ENCODE measurements at regions not wholly inside any gene's neighbourhood (a gene's known extent, or its start where the extent isn't known, plus 50 kb on each side); places are given as distances from the start of the nearest gene placed in this dataset.

DNA sequence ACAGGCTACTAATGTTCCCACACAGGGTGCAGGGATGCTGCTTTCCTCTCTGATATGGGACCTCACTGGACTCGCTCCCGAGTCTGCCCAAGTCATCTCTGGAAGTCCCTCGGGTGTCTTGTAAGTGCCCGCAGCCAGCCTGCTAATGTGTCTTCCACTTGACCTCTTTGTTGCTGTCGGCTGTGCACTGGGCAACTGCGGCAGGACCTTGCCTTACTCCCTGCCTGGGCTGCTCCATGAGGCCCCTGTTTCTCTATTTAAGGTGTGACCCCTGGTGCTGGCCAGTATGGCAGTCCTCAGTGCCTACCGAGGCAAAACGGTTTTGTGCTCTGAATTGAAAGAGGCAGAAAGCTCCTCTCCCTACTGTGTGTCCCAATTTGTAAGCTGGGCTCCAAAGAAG, 88.8 kb upstream of the DUSP5 start:
- Histone ChIP-seq H3K4me2 (ENCODE audit: low read length) (no peak overlapping the region), H4K20me1 (ENCODE audit: insufficient read depth) (no peaks in the 10 kb centered on the region), H3K27me3 (ENCODE audit: insufficient read depth, low read depth, low read length) (no peaks in the 10 kb centered on the region), H3K27ac (ENCODE audit: low read length) (no peak overlapping the region), H3K4me3 (ENCODE audit: low read length) (no peak overlapping the region), H3K79me2 (replicated peaks; ENCODE audit: insufficient read depth, low read length) (no peaks in the 10 kb centered on the region), H3F3A (ENCODE audit: insufficient read depth, low read length, poor library complexity, severe bottlenecking) (no peaks in the 10 kb centered on the region), H3K9me2 (ENCODE audit: insufficient read depth, low read length) (no peaks in the 10 kb centered on the region), H3K9ac (ENCODE audit: low read length) (no peak overlapping the region), H2AFZ (ENCODE audit: low read depth, low read length) (no peak overlapping the region), H3K9me3 (ENCODE audit: low read length) (no peaks in the 10 kb centered on the region), H3K36me3 (ENCODE audit: insufficient read depth, low read length) (no peaks in the 10 kb centered on the region)
- TF ChIP-seq MXI1 (conservative IDR thresholded peaks at IDR 0.05; ENCODE audit: poor library complexity, severe bottlenecking) (no peak), EZH2 (IDR thresholded peaks at IDR 0.05; ENCODE audit: borderline replicate concordance, insufficient read depth, low read length, poor library complexity, severe bottlenecking) (no peak), RAD21 (conservative IDR thresholded peaks at IDR 0.05) (no peak), EP300 (conservative IDR thresholded peaks at IDR 0.05; ENCODE audit: poor library complexity, severe bottlenecking) (no peak), SMC3 (conservative IDR thresholded peaks at IDR 0.05; ENCODE audit: poor library complexity) (no peak), POLR2AphosphoS5 (IDR thresholded peaks at IDR 0.05) (no peak), TAF1 (IDR thresholded peaks at IDR 0.05; ENCODE audit: low read depth) (no peak)
- TF ChIP-seq, protein P1, sequence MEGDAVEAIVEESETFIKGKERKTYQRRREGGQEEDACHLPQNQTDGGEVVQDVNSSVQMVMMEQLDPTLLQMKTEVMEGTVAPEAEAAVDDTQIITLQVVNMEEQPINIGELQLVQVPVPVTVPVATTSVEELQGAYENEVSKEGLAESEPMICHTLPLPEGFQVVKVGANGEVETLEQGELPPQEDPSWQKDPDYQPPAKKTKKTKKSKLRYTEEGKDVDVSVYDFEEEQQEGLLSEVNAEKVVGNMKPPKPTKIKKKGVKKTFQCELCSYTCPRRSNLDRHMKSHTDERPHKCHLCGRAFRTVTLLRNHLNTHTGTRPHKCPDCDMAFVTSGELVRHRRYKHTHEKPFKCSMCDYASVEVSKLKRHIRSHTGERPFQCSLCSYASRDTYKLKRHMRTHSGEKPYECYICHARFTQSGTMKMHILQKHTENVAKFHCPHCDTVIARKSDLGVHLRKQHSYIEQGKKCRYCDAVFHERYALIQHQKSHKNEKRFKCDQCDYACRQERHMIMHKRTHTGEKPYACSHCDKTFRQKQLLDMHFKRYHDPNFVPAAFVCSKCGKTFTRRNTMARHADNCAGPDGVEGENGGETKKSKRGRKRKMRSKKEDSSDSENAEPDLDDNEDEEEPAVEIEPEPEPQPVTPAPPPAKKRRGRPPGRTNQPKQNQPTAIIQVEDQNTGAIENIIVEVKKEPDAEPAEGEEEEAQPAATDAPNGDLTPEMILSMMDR (IDR thresholded peaks at IDR 0.05; ENCODE audit: poor library complexity, severe bottlenecking): no peak
- TF ChIP-seq, protein P2, sequence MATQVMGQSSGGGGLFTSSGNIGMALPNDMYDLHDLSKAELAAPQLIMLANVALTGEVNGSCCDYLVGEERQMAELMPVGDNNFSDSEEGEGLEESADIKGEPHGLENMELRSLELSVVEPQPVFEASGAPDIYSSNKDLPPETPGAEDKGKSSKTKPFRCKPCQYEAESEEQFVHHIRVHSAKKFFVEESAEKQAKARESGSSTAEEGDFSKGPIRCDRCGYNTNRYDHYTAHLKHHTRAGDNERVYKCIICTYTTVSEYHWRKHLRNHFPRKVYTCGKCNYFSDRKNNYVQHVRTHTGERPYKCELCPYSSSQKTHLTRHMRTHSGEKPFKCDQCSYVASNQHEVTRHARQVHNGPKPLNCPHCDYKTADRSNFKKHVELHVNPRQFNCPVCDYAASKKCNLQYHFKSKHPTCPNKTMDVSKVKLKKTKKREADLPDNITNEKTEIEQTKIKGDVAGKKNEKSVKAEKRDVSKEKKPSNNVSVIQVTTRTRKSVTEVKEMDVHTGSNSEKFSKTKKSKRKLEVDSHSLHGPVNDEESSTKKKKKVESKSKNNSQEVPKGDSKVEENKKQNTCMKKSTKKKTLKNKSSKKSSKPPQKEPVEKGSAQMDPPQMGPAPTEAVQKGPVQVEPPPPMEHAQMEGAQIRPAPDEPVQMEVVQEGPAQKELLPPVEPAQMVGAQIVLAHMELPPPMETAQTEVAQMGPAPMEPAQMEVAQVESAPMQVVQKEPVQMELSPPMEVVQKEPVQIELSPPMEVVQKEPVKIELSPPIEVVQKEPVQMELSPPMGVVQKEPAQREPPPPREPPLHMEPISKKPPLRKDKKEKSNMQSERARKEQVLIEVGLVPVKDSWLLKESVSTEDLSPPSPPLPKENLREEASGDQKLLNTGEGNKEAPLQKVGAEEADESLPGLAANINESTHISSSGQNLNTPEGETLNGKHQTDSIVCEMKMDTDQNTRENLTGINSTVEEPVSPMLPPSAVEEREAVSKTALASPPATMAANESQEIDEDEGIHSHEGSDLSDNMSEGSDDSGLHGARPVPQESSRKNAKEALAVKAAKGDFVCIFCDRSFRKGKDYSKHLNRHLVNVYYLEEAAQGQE (IDR thresholded peaks at IDR 0.05; ENCODE audit: borderline replicate concordance): no peak

DNA sequence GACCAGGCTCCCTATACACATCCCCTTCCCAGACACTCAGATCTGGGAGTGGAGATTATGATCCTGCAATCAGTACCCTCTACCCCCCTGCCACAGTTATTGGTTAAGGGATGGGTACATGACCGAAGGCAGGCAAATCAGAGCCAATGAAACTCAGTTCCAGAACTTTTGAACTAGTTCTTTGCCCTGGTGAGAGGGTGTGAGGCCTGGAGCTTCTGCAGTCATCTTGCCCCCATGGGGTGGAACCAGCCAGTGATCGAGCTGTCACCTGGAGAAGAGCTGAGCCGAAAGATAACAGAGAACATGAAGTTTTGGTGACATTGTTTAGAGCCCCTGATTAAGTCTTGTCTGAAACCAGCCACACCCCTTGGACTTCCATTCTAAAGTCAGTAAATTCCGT, 88.2 kb upstream of the DUSP5 start:
- Histone ChIP-seq H3K27ac (ENCODE audit: low read length) (no peak overlapping the region), H3K27me3 (ENCODE audit: insufficient read depth, low read depth, low read length) (no peaks in the 10 kb centered on the region), H3K36me3 (ENCODE audit: insufficient read depth, low read length) (no peaks in the 10 kb centered on the region), H4K20me1 (ENCODE audit: insufficient read depth) (no peaks in the 10 kb centered on the region), H3K79me2 (replicated peaks; ENCODE audit: insufficient read depth, low read length) (no peaks in the 10 kb centered on the region), H3K9me3 (ENCODE audit: low read length) (no peaks in the 10 kb centered on the region), H3K9ac (ENCODE audit: low read length) (no peak overlapping the region), H3F3A (ENCODE audit: insufficient read depth, low read length, poor library complexity, severe bottlenecking) (no peaks in the 10 kb centered on the region), H3K9me2 (ENCODE audit: insufficient read depth, low read length) (no peaks in the 10 kb centered on the region), H3K4me2 (ENCODE audit: low read length) (no peak overlapping the region), H3K4me3 (ENCODE audit: low read length) (no peak overlapping the region), H2AFZ (ENCODE audit: low read depth, low read length) (no peak overlapping the region)
- TF ChIP-seq EZH2 (IDR thresholded peaks at IDR 0.05; ENCODE audit: borderline replicate concordance, insufficient read depth, low read length, poor library complexity, severe bottlenecking) (no peak), TAF1 (IDR thresholded peaks at IDR 0.05; ENCODE audit: low read depth) (no peak), MXI1 (conservative IDR thresholded peaks at IDR 0.05; ENCODE audit: poor library complexity, severe bottlenecking) (no peak), EP300 (conservative IDR thresholded peaks at IDR 0.05; ENCODE audit: poor library complexity, severe bottlenecking) (no peak), POLR2AphosphoS5 (IDR thresholded peaks at IDR 0.05) (no peak), RAD21 (conservative IDR thresholded peaks at IDR 0.05) (no peak), SMC3 (conservative IDR thresholded peaks at IDR 0.05; ENCODE audit: poor library complexity) (no peak)
- TF ChIP-seq, protein P1 (IDR thresholded peaks at IDR 0.05; ENCODE audit: poor library complexity, severe bottlenecking): no peak
- TF ChIP-seq, protein P2 (IDR thresholded peaks at IDR 0.05; ENCODE audit: borderline replicate concordance): no peak

Measured in neural cell (in vitro differentiated cells).